ENCODE measurements at regions not wholly inside any gene's neighbourhood (a gene's known extent, or its start where the extent isn't known, plus 50 kb on each side); places are given as distances from the start of the nearest gene placed in this dataset.

GRCh38 chr18:78208461-78208860, 771.2 kb upstream of the SALL3 start:
- Mint-ChIP-seq H3K4me1 (peaks cover 32% of the 10 kb centered on the region), H3K27ac (peak overlapping the region; percentile 91), H3K27me3 (ENCODE audit: low read depth, poor library complexity) (peaks cover 4% of the 10 kb centered on the region), H3K36me3 (ENCODE audit: low read depth) (no peaks in the 10 kb centered on the region), H3K4me3 (no peak overlapping the region), H3K9me3 (no peaks in the 10 kb centered on the region)
- TF ChIP-seq CTCF (IDR thresholded peaks at IDR 0.05): no peak
- no peak for DNase-seq

DNA sequence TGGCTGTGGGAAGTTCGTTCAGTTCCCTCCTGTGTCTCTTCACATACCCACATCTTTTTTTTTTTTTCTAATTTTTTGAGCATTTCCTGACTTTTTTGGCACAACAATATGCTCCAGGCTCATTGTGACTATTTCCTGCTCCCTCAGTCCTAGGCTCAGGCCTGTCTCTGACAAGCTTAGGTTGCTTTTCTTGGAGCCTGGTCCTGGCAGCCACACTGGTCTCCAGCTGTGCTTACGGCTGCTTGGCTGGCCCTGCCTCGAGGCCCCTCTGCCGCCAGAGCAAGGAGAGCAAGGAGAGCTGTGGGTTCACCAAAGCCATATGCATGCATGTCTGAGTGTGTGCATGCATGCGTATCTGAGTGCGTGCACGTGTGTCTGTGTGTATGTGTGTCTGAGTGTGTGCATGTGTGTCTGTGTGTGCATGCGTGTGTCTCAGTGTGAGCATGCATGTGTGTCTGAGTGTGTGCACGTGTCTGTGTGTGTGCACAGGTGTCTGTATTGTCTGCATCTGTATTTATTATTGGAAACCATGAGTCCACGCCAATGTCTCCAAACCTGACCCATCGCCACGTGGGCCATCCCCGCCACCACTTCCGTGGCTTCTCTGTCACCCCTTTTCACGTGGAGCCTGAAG, 766.1 kb upstream of the SALL3 start:
- H3K4me1 Mint-ChIP-seq: peaks cover 14% of the 10 kb centered on the region
- H3K27me3 Mint-ChIP-seq (ENCODE audit: low read depth, poor library complexity): peaks cover 11% of the 10 kb centered on the region
- H3K27ac Mint-ChIP-seq: no peak overlapping the region
- no peak for TF ChIP-seq CTCF (IDR thresholded peaks at IDR 0.05)
- no peaks in the 10 kb centered on the region for H3K36me3 Mint-ChIP-seq (ENCODE audit: low read depth)
- no peak for DNase-seq
- H3K9me3 Mint-ChIP-seq: no peaks in the 10 kb centered on the region
- no peak overlapping the region for H3K4me3 Mint-ChIP-seq

- Mint-ChIP-seq H3K36me3 (ENCODE audit: low read depth) (no peaks in the 10 kb centered on the region), H3K27me3 (ENCODE audit: low read depth, poor library complexity) (peaks cover 4% of the 10 kb centered on the region), H3K9me3 (peaks cover 4% of the 10 kb centered on the region), H3K4me3 (no peak overlapping the region), H3K27ac (no peak overlapping the region), H3K4me1 (peaks cover 11% of the 10 kb centered on the region)
- DNase-seq: no peak
- TF ChIP-seq CTCF (IDR thresholded peaks at IDR 0.05): no peak
Measured at GRCh38 chr18:78221496-78221895, 758.1 kb upstream of the SALL3 start.

DNA sequence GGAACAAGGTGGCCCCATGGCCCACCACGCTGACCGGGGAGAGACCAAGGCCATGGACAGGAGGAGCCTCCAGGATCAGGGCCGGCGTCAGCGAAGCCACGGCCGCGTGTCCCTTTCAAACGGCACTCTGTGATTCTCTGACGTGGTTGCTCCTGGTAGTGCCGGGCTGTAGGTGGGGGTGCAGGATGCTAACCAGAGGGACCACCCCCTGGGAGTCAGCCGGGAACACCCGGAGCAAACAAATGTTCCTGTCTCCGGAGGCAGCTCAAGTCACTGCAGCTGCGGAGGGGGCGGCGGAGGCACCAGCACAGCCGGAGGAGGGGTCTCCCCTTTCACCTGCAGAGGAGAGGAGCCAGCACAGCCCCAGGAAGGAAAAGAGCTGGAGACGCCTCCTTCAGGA, 750.6 kb upstream of the SALL3 start:
- Mint-ChIP-seq H3K27ac (no peak overlapping the region), H3K36me3 (ENCODE audit: low read depth) (no peaks in the 10 kb centered on the region), H3K9me3 (peaks cover 4% of the 10 kb centered on the region), H3K27me3 (ENCODE audit: low read depth, poor library complexity) (peaks cover 26% of the 10 kb centered on the region), H3K4me3 (peak overlapping the region; percentile 39), H3K4me1 (peaks cover 15% of the 10 kb centered on the region)
- peak; percentile 43 for DNase-seq
- no peak for TF ChIP-seq CTCF (IDR thresholded peaks at IDR 0.05)

GRCh38 chr18:78230911-78231310, 748.7 kb upstream of the SALL3 start:
- DNase-seq: no peak
- no peak for TF ChIP-seq CTCF (IDR thresholded peaks at IDR 0.05)
- H3K27ac Mint-ChIP-seq: no peak overlapping the region
- H3K4me1 Mint-ChIP-seq: peaks cover 11% of the 10 kb centered on the region
- H3K9me3 Mint-ChIP-seq: peaks cover 4% of the 10 kb centered on the region
- H3K4me3 Mint-ChIP-seq: no peak overlapping the region
- H3K27me3 Mint-ChIP-seq (ENCODE audit: low read depth, poor library complexity): peaks cover 22% of the 10 kb centered on the region
- no peaks in the 10 kb centered on the region for H3K36me3 Mint-ChIP-seq (ENCODE audit: low read depth)

DNA sequence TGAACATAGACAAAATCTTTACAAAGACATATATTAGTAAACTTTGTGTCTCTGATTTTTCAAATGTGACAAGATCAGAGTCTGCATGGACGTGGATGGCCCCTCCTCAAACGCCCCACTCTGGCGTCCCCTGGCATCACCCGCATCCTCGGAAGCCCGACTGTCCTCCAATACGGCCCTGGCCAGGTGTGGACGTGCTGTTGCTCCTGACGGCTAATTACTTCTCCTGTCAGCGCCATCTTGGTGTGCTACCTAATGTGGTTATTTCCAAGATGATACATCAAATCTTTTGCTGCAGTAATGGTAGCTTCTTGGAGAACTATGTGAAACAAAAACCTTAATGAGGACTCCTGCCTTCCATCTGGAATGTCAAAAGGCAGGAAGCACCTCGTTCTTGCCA, 747.4 kb upstream of the SALL3 start:
- no peak for TF ChIP-seq CTCF (IDR thresholded peaks at IDR 0.05)
- Mint-ChIP-seq H3K9me3 (no peaks in the 10 kb centered on the region), H3K4me3 (no peak overlapping the region), H3K36me3 (ENCODE audit: low read depth) (no peaks in the 10 kb centered on the region), H3K27me3 (ENCODE audit: low read depth, poor library complexity) (peaks cover 16% of the 10 kb centered on the region), H3K4me1 (peaks cover 11% of the 10 kb centered on the region), H3K27ac (no peak overlapping the region)
- DNase-seq: no peak
